Pons (tissue), 1 donor: ENCODE measurements at regions not wholly inside any gene's neighbourhood (a gene's known extent, or its start where the extent isn't known, plus 50 kb on each side); places are given as distances from the start of the nearest gene placed in this dataset.
A peak's percentile ranks its signal among the peaks of the same experiment; 100 is the strongest.
"Not testable (repeated sequence)": the region's sequence is repeated elsewhere in the genome, so short reads cannot be mapped to it uniquely, and the experiment has no call there.

Experiments
- DNase-seq: peaks from one replicate; pipeline ENCODE4 v3.0.0-alpha.2; 2016; ENCODE audit warnings: low spot score

GRCh38 chr13:34695063-34695462 lies 247.0 kb upstream of the NBEA start:
- DNase-seq: no peak

GRCh38 chr13:34696296-34696695 lies 245.8 kb upstream of the NBEA start:
- DNase-seq: no peak

GRCh38 chr13:34696741-34697140 lies 245.3 kb upstream of the NBEA start:
- DNase-seq: no peak

- no peak for DNase-seq
Observed at GRCh38 chr13:34698945-34699344, 243.1 kb upstream of the NBEA start.

- no peak for DNase-seq
Observed at GRCh38 chr13:34700155-34700554, 241.9 kb upstream of the NBEA start.

- DNase-seq: no peak
Observed at GRCh38 chr13:34701919-34702318, 240.2 kb upstream of the NBEA start.

- no peak for DNase-seq
Observed at GRCh38 chr13:34708566-34709313, 233.3 kb upstream of the NBEA start.

- DNase-seq: no peak
Observed at GRCh38 chr13:34719060-34719875, 222.8 kb upstream of the NBEA start.

GRCh38 chr13:34720618-34721017 lies 221.5 kb upstream of the NBEA start:
- no peak for DNase-seq

GRCh38 chr13:34721631-34722595 lies 220.2 kb upstream of the NBEA start:
- no peak for DNase-seq

GRCh38 chr13:34722922-34723321 lies 219.1 kb upstream of the NBEA start:
- DNase-seq: no peak

- no peak for DNase-seq
Observed at GRCh38 chr13:34730961-34731360, 211.1 kb upstream of the NBEA start.

- DNase-seq: no peak
Observed at GRCh38 chr13:34731486-34731885, 210.6 kb upstream of the NBEA start.

GRCh38 chr13:34733721-34734120 lies 208.3 kb upstream of the NBEA start:
- no peak for DNase-seq

- no peak for DNase-seq
Observed at GRCh38 chr13:34734932-34735331, 207.1 kb upstream of the NBEA start.

- no peak for DNase-seq
Observed at GRCh38 chr13:34738254-34738992, 203.6 kb upstream of the NBEA start.

GRCh38 chr13:34747056-34747455 lies 195.0 kb upstream of the NBEA start:
- DNase-seq: not testable (repeated sequence)

GRCh38 chr13:34747507-34747906 lies 194.6 kb upstream of the NBEA start:
- no peak for DNase-seq

GRCh38 chr13:34748073-34748472 lies 194.0 kb upstream of the NBEA start:
- peak; percentile 28 for DNase-seq

- no peak for DNase-seq
Observed at GRCh38 chr13:34748596-34748995, 193.5 kb upstream of the NBEA start.

- DNase-seq: no peak
Observed at GRCh38 chr13:34749046-34749445, 193.0 kb upstream of the NBEA start.
